Naive B cell (primary cell): ENCODE measurements at regions not wholly inside any gene's neighbourhood (a gene's known extent, or its start where the extent isn't known, plus 50 kb on each side); places are given as distances from the start of the nearest gene placed in this dataset.

Experiments used
- ATAC-seq, 2 donors: fragments of 150-1000 bp; cut with Tn5 transposase; 2 replicates each; pipeline ENCODE4 v1.10.0; 2021; ENCODE audit warnings: low read depth in 2 of 2, mild to moderate bottlenecking in 2 of 2, moderate library complexity in 2 of 2
- DNase-seq: peaks from one replicate; pipeline ENCODE4 v3.0.0; 2022
- H3K27ac Mint-ChIP-seq, 6 donors: one replicate each; pipeline ENCODE4 v1.8.0; 2020 to 2022; ENCODE audit warnings: mild to moderate bottlenecking in 6 of 6, mixed read lengths in 6 of 6, moderate library complexity in 5 of 6, inconsistent platforms in 2 of 6
- H3K27me3 Mint-ChIP-seq, 3 donors: one replicate each; pipeline ENCODE4 v1.8.0; 2021 to 2022; ENCODE audit warnings: mixed read lengths in 3 of 3, mild to moderate bottlenecking in 1 of 3
- H3K36me3 Mint-ChIP-seq, 2 donors: one replicate each; pipeline ENCODE4 v1.8.0; 2020 to 2022; ENCODE audit warnings: mixed read lengths in 2 of 2, inconsistent platforms in 1 of 2, mild to moderate bottlenecking in 1 of 2
- H3K4me1 Mint-ChIP-seq, 3 donors: one replicate each; pipeline ENCODE4 v1.8.0; 2020 to 2022; ENCODE audit warnings: mixed read lengths in 3 of 3, inconsistent platforms in 1 of 3, mild to moderate bottlenecking in 1 of 3, moderate library complexity in 1 of 3
- H3K4me3 Mint-ChIP-seq, 8 donors: one replicate each; pipeline ENCODE4 v1.8.0; 2020 to 2022; ENCODE audit warnings: mild to moderate bottlenecking in 8 of 8, mixed read lengths in 8 of 8, moderate library complexity in 8 of 8, inconsistent platforms in 2 of 8
- H3K9me3 Mint-ChIP-seq, 7 donors: one replicate each; pipeline ENCODE4 v1.8.0; 2020 to 2022; ENCODE audit warnings: mixed read lengths in 7 of 7, mild to moderate bottlenecking in 5 of 7, inconsistent platforms in 2 of 7, moderate library complexity in 1 of 7

GRCh38 chr10:128898916-128899195 lies 568.2 kb upstream of the MGMT start:
- Mint-ChIP-seq H3K27me3 (peaks cover 0 to 7% (median 0%) of the 10 kb centered on the region in 3 donors), H3K9me3 (peaks cover 0 to 5% (median 0%) of the 10 kb centered on the region in 7 donors), H3K4me3 (no peak overlapping the region), H3K36me3 (no peaks in the 10 kb centered on the region), H3K27ac (no peak overlapping the region), H3K4me1 (no peaks in the 10 kb centered on the region)
- no peak for DNase-seq
- no peak for ATAC-seq

GRCh38 chr10:128900456-128900855 lies 566.6 kb upstream of the MGMT start:
- Mint-ChIP-seq H3K27ac (no peak overlapping the region), H3K4me1 (no peaks in the 10 kb centered on the region), H3K4me3 (no peak overlapping the region), H3K9me3 (peaks cover 0 to 7% (median under 1%) of the 10 kb centered on the region in 7 donors), H3K27me3 (peaks cover 0 to 9% (median 0%) of the 10 kb centered on the region in 3 donors), H3K36me3 (no peaks in the 10 kb centered on the region)
- ATAC-seq = no peak
- no peak for DNase-seq

- Mint-ChIP-seq H3K4me1 (no peaks in the 10 kb centered on the region), H3K27me3 (peaks cover 0 to 9% (median 0%) of the 10 kb centered on the region in 3 donors), H3K36me3 (no peaks in the 10 kb centered on the region), H3K4me3 (no peak overlapping the region), H3K9me3 (peaks cover 0 to 7% (median 2%) of the 10 kb centered on the region in 7 donors), H3K27ac (no peak overlapping the region)
- ATAC-seq = no peak
- DNase-seq = no peak
These were observed 565.8 kb upstream of the MGMT start for GRCh38 chr10:128901236-128901635.

- DNase-seq = no peak
- H3K4me3 Mint-ChIP-seq = no peak overlapping the region
- peaks cover 0 to 7% (median 2%) of the 10 kb centered on the region in 7 donors for H3K9me3 Mint-ChIP-seq
- H3K4me1 Mint-ChIP-seq = no peaks in the 10 kb centered on the region
- no peak for ATAC-seq
- no peaks in the 10 kb centered on the region for H3K36me3 Mint-ChIP-seq
- H3K27ac Mint-ChIP-seq = no peak overlapping the region
- H3K27me3 Mint-ChIP-seq = peaks cover 0 to 5% (median 0%) of the 10 kb centered on the region in 3 donors
These were observed 564.9 kb upstream of the MGMT start for GRCh38 chr10:128902031-128902710.

GRCh38 chr10:128907155-128907941 lies 559.7 kb upstream of the MGMT start:
- Mint-ChIP-seq H3K4me3 (no peak overlapping the region), H3K36me3 (no peaks in the 10 kb centered on the region), H3K4me1 (no peaks in the 10 kb centered on the region), H3K27me3 (peaks cover 0 to 4% (median 0%) of the 10 kb centered on the region in 3 donors), H3K27ac (peak overlapping the region in 1 of 6 donors; percentile 34), H3K9me3 (peaks cover 0 to 7% (median 2%) of the 10 kb centered on the region in 7 donors)
- ATAC-seq (no peak), DNase-seq (no peak)

- Mint-ChIP-seq H3K27me3 (peaks cover 0 to 4% (median 0%) of the 10 kb centered on the region in 3 donors), H3K9me3 (peaks cover 0 to 7% (median 2%) of the 10 kb centered on the region in 7 donors), H3K4me3 (no peak overlapping the region), H3K36me3 (no peaks in the 10 kb centered on the region), H3K4me1 (no peaks in the 10 kb centered on the region), H3K27ac (no peak overlapping the region)
- ATAC-seq (no peak), DNase-seq (no peak)
These were observed 558.9 kb upstream of the MGMT start for GRCh38 chr10:128908099-128908498.

GRCh38 chr10:128908499-128908898 lies 558.5 kb upstream of the MGMT start:
- peaks cover 0 to 4% (median 2%) of the 10 kb centered on the region in 7 donors for H3K9me3 Mint-ChIP-seq
- no peak overlapping the region for H3K27ac Mint-ChIP-seq
- no peak overlapping the region for H3K4me3 Mint-ChIP-seq
- ATAC-seq (no peak), DNase-seq (no peak)
- no peaks in the 10 kb centered on the region for H3K36me3 Mint-ChIP-seq
- H3K27me3 Mint-ChIP-seq = peaks cover 0 to 4% (median 0%) of the 10 kb centered on the region in 3 donors
- no peaks in the 10 kb centered on the region for H3K4me1 Mint-ChIP-seq

GRCh38 chr10:128912568-128913311 lies 554.3 kb upstream of the MGMT start:
- Mint-ChIP-seq H3K36me3 (no peaks in the 10 kb centered on the region), H3K27ac (no peak overlapping the region), H3K9me3 (peaks cover 0 to 8% (median 0%) of the 10 kb centered on the region in 7 donors), H3K27me3 (peaks cover 8 to 20% (median 9%) of the 10 kb centered on the region in 3 donors), H3K4me3 (no peak overlapping the region), H3K4me1 (no peaks in the 10 kb centered on the region)
- ATAC-seq (no peak), DNase-seq (no peak)

GRCh38 chr10:128914681-128915080 lies 552.4 kb upstream of the MGMT start:
- no peak overlapping the region for H3K27ac Mint-ChIP-seq
- ATAC-seq (no peak), DNase-seq (no peak)
- no peaks in the 10 kb centered on the region for H3K4me1 Mint-ChIP-seq
- H3K36me3 Mint-ChIP-seq = no peaks in the 10 kb centered on the region
- peaks cover 8 to 20% (median 15%) of the 10 kb centered on the region in 3 donors for H3K27me3 Mint-ChIP-seq
- H3K4me3 Mint-ChIP-seq = no peak overlapping the region
- peaks cover 0 to 8% (median 0%) of the 10 kb centered on the region in 7 donors for H3K9me3 Mint-ChIP-seq

GRCh38 chr10:128915630-128916029 lies 551.4 kb upstream of the MGMT start:
- H3K27ac Mint-ChIP-seq = no peak overlapping the region
- no peak overlapping the region for H3K4me3 Mint-ChIP-seq
- H3K27me3 Mint-ChIP-seq = peaks cover 8 to 20% (median 15%) of the 10 kb centered on the region in 3 donors
- peaks cover 0 to 8% (median 0%) of the 10 kb centered on the region in 7 donors for H3K9me3 Mint-ChIP-seq
- H3K36me3 Mint-ChIP-seq = no peaks in the 10 kb centered on the region
- DNase-seq (no peak), ATAC-seq (no peak)
- H3K4me1 Mint-ChIP-seq = no peaks in the 10 kb centered on the region

GRCh38 chr10:128916383-128916782 lies 550.7 kb upstream of the MGMT start:
- Mint-ChIP-seq H3K27ac (peak overlapping the region in 1 of 6 donors; percentile 33), H3K27me3 (peaks cover 8 to 20% (median 15%) of the 10 kb centered on the region in 3 donors), H3K4me1 (no peaks in the 10 kb centered on the region), H3K9me3 (peaks cover 0 to 8% (median 0%) of the 10 kb centered on the region in 7 donors), H3K4me3 (no peak overlapping the region), H3K36me3 (no peaks in the 10 kb centered on the region)
- no peak for DNase-seq
- no peak for ATAC-seq

GRCh38 chr10:128921389-128922022 lies 545.5 kb upstream of the MGMT start:
- H3K36me3 Mint-ChIP-seq = no peaks in the 10 kb centered on the region

GRCh38 chr10:128922172-128922571 lies 544.9 kb upstream of the MGMT start:
- ATAC-seq (no peak), DNase-seq (no peak)
- Mint-ChIP-seq H3K4me1 (no peaks in the 10 kb centered on the region), H3K4me3 (no peak overlapping the region), H3K9me3 (peaks cover 0 to 10% (median 2%) of the 10 kb centered on the region in 7 donors), H3K36me3 (no peaks in the 10 kb centered on the region), H3K27me3 (peaks cover 0 to 11% (median 10%) of the 10 kb centered on the region in 3 donors), H3K27ac (no peak overlapping the region)

More at GRCh38 chr10:128921389-128922022, 545.5 kb upstream of the MGMT start:
- DNase-seq = no peak
- H3K4me3 Mint-ChIP-seq = no peak overlapping the region
- no peak overlapping the region for H3K27ac Mint-ChIP-seq
- peaks cover 3 to 15% (median 11%) of the 10 kb centered on the region in 3 donors for H3K27me3 Mint-ChIP-seq
- no peak for ATAC-seq
- H3K9me3 Mint-ChIP-seq = peaks cover 0 to 10% (median 2%) of the 10 kb centered on the region in 7 donors
- no peaks in the 10 kb centered on the region for H3K4me1 Mint-ChIP-seq
